ENCODE measurements at regions not wholly inside any gene's neighbourhood (a gene's known extent, or its start where the extent isn't known, plus 50 kb on each side); places are given as distances from the start of the nearest gene placed in this dataset.

DNA sequence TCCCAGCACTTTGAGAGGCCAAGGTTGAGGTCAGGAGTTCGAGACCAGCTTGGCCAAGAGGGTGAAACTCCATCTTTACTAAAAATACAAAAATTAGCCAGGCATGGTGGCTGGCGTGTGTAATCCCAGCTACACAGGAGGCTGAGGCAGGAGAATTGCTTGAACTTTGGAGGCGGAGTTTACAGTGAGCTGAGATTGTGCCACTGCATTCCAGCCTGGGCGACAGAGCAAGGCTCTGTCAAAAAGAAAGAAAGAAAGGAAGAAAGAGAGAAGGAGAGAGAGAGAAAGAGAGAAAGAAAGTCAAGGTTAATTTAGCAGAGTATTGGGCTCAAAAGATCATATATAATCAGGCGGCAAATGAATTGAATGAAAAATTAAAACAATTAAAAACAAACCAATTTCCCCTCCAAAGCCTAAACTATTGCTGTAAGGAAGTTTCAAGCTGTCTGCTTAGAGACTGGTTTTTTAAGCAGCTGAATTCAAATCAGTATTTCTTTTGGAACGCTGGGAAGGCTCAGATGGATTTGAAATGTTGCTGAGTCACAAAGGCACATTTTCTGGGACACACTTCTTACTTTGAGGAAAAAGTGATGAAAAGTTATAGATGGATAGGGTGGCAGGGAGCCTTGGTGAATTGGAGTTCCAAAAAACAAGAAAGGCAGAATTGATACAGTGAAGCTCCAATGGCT is 81.3 kb upstream of the BHLHE40 start:
- H3K4me1 ChIP-seq: peaks cover 10% of the 10 kb centered on the region
- no peaks in the 10 kb centered on the region for H3K9me3 ChIP-seq
- peak overlapping the region; percentile 13 for H3K27ac ChIP-seq
- intact Hi-C loops (cut with DNase I): no loop called here
- H3K36me3 ChIP-seq: no peaks in the 10 kb centered on the region
- H3K27me3 ChIP-seq (ENCODE audit: low read depth): no peaks in the 10 kb centered on the region
- no peak for TF ChIP-seq CTCF (IDR thresholded peaks at IDR 0.05)
- DNase-seq: no peak
- no peak overlapping the region for H3K4me3 ChIP-seq
- ATAC-seq: no peak

DNA sequence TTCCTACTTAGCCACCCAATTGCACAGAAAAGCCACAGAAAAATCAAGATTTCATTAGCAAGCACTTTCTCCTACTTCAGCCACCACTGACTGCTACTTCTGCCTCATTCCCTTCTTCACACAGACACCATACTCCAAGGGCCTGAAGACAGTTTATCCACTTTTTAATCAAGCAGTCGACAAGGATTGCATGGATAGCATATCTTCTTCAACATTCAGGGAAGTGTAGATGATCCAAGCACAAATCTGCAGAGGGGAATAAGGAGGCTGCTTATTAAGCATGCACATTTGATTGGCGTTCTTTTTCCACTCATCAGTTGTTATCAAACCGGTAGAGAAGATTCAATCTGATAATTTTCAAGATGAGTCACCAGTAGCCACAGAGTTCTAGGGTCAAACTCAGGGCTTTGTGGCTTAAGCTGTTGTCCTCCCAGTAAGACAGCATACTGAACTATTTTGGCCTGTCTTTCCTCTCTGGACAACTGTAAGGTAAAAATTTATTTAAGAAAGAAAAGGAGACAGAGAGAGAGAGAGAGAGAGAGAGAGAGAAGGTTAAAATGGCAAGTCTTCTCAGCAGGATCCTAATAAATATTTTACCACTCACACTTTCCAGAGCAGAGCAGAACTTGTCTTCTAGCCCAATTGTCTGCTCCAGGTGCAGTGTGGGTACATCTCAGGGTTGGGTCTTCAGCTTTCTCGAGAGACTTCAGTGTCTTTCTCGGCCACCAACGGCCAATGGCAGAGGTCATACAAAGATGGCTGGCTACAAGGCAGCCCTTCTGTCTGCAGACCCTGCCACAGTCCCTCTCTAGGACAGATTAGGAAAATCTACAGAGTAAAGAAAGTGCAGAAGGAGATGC is 80.6 kb upstream of the BHLHE40 start:
- no peak for TF ChIP-seq CTCF (IDR thresholded peaks at IDR 0.05)
- no peaks in the 10 kb centered on the region for H3K27me3 ChIP-seq (ENCODE audit: low read depth)
- H3K4me1 ChIP-seq: peaks cover 10% of the 10 kb centered on the region
- ATAC-seq: peak; percentile 9 to 39
- DNase-seq: no peak
- no peak overlapping the region for H3K27ac ChIP-seq
- H3K4me3 ChIP-seq: no peak overlapping the region
- H3K36me3 ChIP-seq: no peaks in the 10 kb centered on the region
- no peaks in the 10 kb centered on the region for H3K9me3 ChIP-seq
- intact Hi-C loops (cut with DNase I): no loop called here

GRCh38 chr3:4899710-4900109 is 79.5 kb upstream of the BHLHE40 start:
- Histone ChIP-seq H3K27me3 (ENCODE audit: low read depth) (no peaks in the 10 kb centered on the region), H3K4me1 (peaks cover 10% of the 10 kb centered on the region), H3K4me3 (no peak overlapping the region), H3K9me3 (no peaks in the 10 kb centered on the region), H3K36me3 (no peaks in the 10 kb centered on the region), H3K27ac (no peak overlapping the region)
- TF ChIP-seq CTCF (IDR thresholded peaks at IDR 0.05): no peak
- DNase-seq (no peak), ATAC-seq (peak in 1 of 2 donors; percentile 59)
- intact Hi-C loops (cut with DNase I): no loop called here

DNA sequence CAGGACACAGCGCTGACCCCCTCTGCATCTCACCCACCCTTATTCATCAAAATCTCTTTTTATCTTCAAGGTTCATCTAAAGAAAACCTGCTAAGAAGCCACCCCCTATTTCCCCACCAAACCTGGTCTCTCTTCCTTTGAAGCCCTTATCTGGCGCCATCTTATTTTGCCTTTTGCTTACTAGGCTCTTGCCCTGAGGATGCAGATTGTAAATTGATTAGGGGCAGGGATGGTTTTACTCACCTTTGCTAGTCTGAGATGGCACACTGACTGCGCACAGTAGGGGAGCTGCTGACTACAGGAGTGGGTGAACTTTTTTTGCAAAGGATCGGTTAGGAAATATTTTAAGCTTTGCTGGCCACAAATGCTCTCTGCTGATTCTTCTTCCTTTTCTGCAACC is 78.9 kb upstream of the BHLHE40 start:
- ATAC-seq (no peak), DNase-seq (no peak)
- Histone ChIP-seq H3K27me3 (ENCODE audit: low read depth) (no peaks in the 10 kb centered on the region), H3K36me3 (no peaks in the 10 kb centered on the region), H3K4me1 (peaks cover 10% of the 10 kb centered on the region), H3K27ac (no peak overlapping the region), H3K4me3 (no peak overlapping the region), H3K9me3 (no peaks in the 10 kb centered on the region)
- intact Hi-C loops (cut with DNase I): no loop called here
- no peak for TF ChIP-seq CTCF (IDR thresholded peaks at IDR 0.05)

- intact Hi-C loops (cut with DNase I): no loop called here
These were observed 74.2 kb upstream of the BHLHE40 start for GRCh38 chr3:4904811-4905695.

More at GRCh38 chr3:4904811-4905695, 74.2 kb upstream of the BHLHE40 start:
- H3K36me3 ChIP-seq: no peaks in the 10 kb centered on the region
- H3K9me3 ChIP-seq: no peaks in the 10 kb centered on the region
- H3K27me3 ChIP-seq (ENCODE audit: low read depth): no peaks in the 10 kb centered on the region
- ATAC-seq: peak in 1 of 2 donors; percentile 64
- no peak for DNase-seq
- TF ChIP-seq CTCF (IDR thresholded peaks at IDR 0.05): no peak
- H3K4me1 ChIP-seq: no peaks in the 10 kb centered on the region
- H3K4me3 ChIP-seq: no peak overlapping the region
- H3K27ac ChIP-seq: no peak overlapping the region
